Spleen (tissue), 11 donors: ENCODE measurements at regions not wholly inside any gene's neighbourhood (a gene's known extent, or its start where the extent isn't known, plus 50 kb on each side); places are given as distances from the start of the nearest gene placed in this dataset.

Experiments
- DNase-seq: peaks from one replicate; pipeline ENCODE4 v3.0.0-alpha.2; 2020
- H3K27ac ChIP-seq, 8 donors: fragments of 200-600 bp; sonication (generic) in 7 of 8; 1 replicate in 4 of 8; 2 replicates in 4 of 8; pipeline versions ENCODE4 v1.5.0 to v1.8.0; 2016 to 2021; ENCODE audit warnings: inconsistent platforms in 4 of 8, mild to moderate bottlenecking in 4 of 8, moderate library complexity in 1 of 8
- H3K27me3 ChIP-seq, 7 donors: fragments of 200-600 bp; sonication (generic) in 6 of 7; replicated peaks in 1 of 7; 1 replicate in 4 of 7; 2 replicates in 3 of 7; pipeline versions ENCODE4 v1.5.0 to v1.8.0; 2016 to 2021; ENCODE audit warnings: inconsistent platforms in 3 of 7, mild to moderate bottlenecking in 1 of 7
- H3K36me3 ChIP-seq, 6 donors: fragments of 200-600 bp; sonication (generic) in 5 of 6; 1 replicate in 4 of 6; 2 replicates in 2 of 6; pipeline versions ENCODE4 v1.5.0 to v1.8.0; 2016 to 2021; ENCODE audit warnings: inconsistent platforms in 2 of 6
- H3K4me1 ChIP-seq, 6 donors: fragments of 200-600 bp; sonication (generic) in 5 of 6; 1 replicate in 3 of 6; 2 replicates in 3 of 6; pipeline versions ENCODE4 v1.5.0 to v1.8.0; 2016 to 2021; ENCODE audit warnings: inconsistent platforms in 3 of 6
- H3K4me3 ChIP-seq, 8 donors: fragments of 200-600 bp; sonication (generic) in 7 of 8; 1 replicate in 4 of 8; 2 replicates in 4 of 8; pipeline versions ENCODE4 v1.5.0 to v1.8.0; 2016 to 2021; ENCODE audit warnings: inconsistent platforms in 4 of 8, mild to moderate bottlenecking in 4 of 8, moderate library complexity in 2 of 8
- H3K9me3 ChIP-seq, 8 donors: fragments of 200-600 bp; sonication (generic) in 7 of 8; 1 replicate in 4 of 8; 2 replicates in 4 of 8; pipeline versions ENCODE4 v1.5.0 to v1.8.0; 2016 to 2021; ENCODE audit warnings: inconsistent platforms in 4 of 8
- CTCF ChIP-seq, 11 experiments: fragments of 200-600 bp in 7 of 11; fragments of 450-650 bp in 4 of 11; sonication (generic) in 4 of 11; IDR thresholded peaks in 8 of 11; conservative IDR thresholded peaks in 3 of 11; 1 replicate in 7 of 11; 2 replicates in 4 of 11; pipeline versions ENCODE4 v1.4.0 to v1.8.0; 2016 to 2021; ENCODE audit warnings: antibody characterized with exemption in 11 of 11, inconsistent platforms in 4 of 11, mild to moderate bottlenecking in 1 of 11
- POLR2A ChIP-seq, 3 donors: fragments of 450-650 bp; IDR thresholded peaks; one replicate each; pipeline ENCODE4 v1.5.1; 2017; ENCODE audit warnings: antibody characterized with exemption in 3 of 3, mild to moderate bottlenecking in 1 of 3
- POLR2AphosphoS5 ChIP-seq, 3 donors: sonication (generic); formaldehyde crosslinking; IDR thresholded peaks; one replicate each; pipeline ENCODE4 v1.5.1; 2017; ENCODE audit warnings: antibody characterized with exemption in 3 of 3
- WGBS, 5 donors: extraction: QIAGEN DNeasy Blood & Tissue Kit in 3 of 5; methylation state at CpG; one replicate each; pipeline versions ENCODE4 v1.1.5 to v1.1.7; 2013 to 2018; 5-methylcytosine and 5-hydroxymethylcytosine counted together
- intact Hi-C: fragments of 100-400 bp; cut with DNase I; formaldehyde crosslinking; loops from one replicate; pipeline ENCODE4 v1.15.0; 2023; ENCODE audit warnings: low total_unique reads
- donor health status: healthy with polysubstance abuse.
- donor health status: DM: no; HTN: no; CAD: no; lungs with moderate emphysema.
- donor health status: DM: no; HTN: no; CAD: no.
- donor health status: Bipolar disorder and iron deficiency.
- donor health status: healthy.
- donor health status: DM: no; HTN: no; CAD: no.
- donor health status: DM: yes; HTN: yes; CAD: no.

DNA sequence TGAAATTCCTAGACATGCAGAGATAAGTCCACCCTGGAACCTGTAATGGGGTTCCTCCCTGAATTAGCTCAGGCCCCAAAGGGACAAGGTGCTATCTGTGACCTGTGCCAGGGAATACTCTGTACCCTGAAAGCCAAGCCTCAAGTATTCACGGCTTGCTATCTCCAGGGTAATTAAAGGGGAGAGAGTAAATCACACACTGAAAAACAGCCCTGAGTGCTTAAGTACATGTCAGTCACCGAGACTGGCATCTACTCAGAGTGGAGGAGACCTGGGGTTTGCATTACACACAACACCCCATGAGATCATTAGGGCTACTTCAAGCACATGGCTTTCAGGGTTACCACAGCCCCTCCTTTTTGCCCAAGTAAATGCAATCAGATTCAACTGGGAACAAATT lies 188.1 kb downstream of the CD83 start:
- intact Hi-C loops: no loop called here
- no peaks in the 10 kb centered on the region for H3K9me3 ChIP-seq
- WGBS, 5 donors: 80 to 100% (median 94%) methylated on average over 2 of the region's 2 CpGs
- no peak for DNase-seq
- no peak overlapping the region for H3K27ac ChIP-seq
- H3K4me3 ChIP-seq: no peak overlapping the region
- H3K36me3 ChIP-seq: no peaks in the 10 kb centered on the region
- no peaks in the 10 kb centered on the region for H3K4me1 ChIP-seq
- TF ChIP-seq CTCF (IDR thresholded peaks at IDR 0.05 in 8 of 11, conservative IDR thresholded peaks at IDR 0.05 in 3 of 11): no peak
- TF ChIP-seq POLR2A (IDR thresholded peaks at IDR 0.05): no peak
- TF ChIP-seq POLR2AphosphoS5 (IDR thresholded peaks at IDR 0.05): no peak
- no peaks in the 10 kb centered on the region for H3K27me3 ChIP-seq

DNA sequence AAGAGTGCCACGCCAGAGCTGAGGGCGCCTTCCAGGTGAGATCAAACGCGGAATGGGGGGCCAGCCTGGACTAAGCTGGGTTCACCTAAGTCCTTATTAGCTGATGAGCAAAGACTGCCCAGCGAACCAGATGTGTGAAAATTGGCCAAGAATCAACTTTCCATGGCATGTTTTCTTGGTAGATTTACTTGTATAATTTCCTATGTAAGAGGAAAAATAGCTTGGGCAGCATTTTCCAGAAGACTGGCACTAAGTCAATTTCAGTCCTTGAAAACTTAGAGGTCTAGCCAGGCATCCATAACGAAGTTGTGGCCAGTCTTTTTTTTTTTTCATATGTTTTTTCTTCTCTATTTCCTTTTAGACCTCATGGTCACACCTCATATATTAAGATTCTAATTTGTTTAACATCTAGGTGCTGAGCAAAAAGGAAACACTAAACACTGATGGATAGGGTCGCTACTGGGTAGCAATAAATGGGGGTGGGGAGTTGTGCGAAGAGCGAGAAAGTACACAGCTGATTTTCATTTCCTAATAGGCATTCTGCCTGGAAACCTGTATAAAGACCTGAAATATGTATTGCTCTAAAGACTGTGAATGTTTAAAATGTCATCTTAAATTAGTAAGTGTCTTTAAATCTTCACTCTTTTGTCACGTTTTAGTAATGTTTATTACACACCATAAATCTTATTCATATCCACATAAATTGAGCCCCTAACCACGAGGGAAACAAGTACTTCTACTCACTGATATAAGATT lies 188.8 kb downstream of the CD83 start:
- H3K36me3 ChIP-seq: no peaks in the 10 kb centered on the region
- no peaks in the 10 kb centered on the region for H3K4me1 ChIP-seq
- intact Hi-C loops: no loop called here
- DNase-seq: no peak
- 68 to 74% (median 70%) methylated on average over 11 of the region's 11 CpGs for WGBS, 5 donors
- H3K9me3 ChIP-seq: no peaks in the 10 kb centered on the region
- no peak overlapping the region for H3K4me3 ChIP-seq
- TF ChIP-seq CTCF (IDR thresholded peaks at IDR 0.05 in 8 of 11, conservative IDR thresholded peaks at IDR 0.05 in 3 of 11) (no peak), POLR2A (IDR thresholded peaks at IDR 0.05) (no peak), POLR2AphosphoS5 (IDR thresholded peaks at IDR 0.05) (no peak)
- no peaks in the 10 kb centered on the region for H3K27me3 ChIP-seq
- no peak overlapping the region for H3K27ac ChIP-seq

DNA sequence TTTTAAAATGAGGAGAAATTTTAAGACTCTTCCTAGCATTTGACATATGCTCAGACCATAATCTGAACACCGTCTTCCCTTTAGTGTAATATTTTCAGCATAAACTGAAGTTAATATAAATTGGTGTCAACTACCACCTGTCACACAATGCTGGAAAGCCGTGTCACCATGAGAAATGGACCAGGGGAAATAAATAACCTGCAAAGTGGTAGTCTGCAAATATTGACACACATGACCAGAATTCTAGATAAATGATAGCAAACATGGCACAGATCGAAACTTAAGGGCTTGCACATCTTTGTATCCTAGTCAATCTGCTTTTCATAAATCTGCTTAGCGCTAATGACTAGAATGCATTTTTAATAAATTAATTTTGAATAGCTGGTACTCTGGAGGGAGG lies 191.9 kb downstream of the CD83 start:
- peaks cover 0 to under 1% (median 0%) of the 10 kb centered on the region in 6 donors for H3K4me1 ChIP-seq
- H3K27ac ChIP-seq: no peak overlapping the region
- DNase-seq: no peak
- WGBS, 5 donors: 91 to 96% (median 94%) methylated on average over 4 of the region's 4 CpGs
- no peak for TF ChIP-seq CTCF (IDR thresholded peaks at IDR 0.05 in 8 of 11, conservative IDR thresholded peaks at IDR 0.05 in 3 of 11)
- no peak for TF ChIP-seq POLR2AphosphoS5 (IDR thresholded peaks at IDR 0.05)
- TF ChIP-seq POLR2A (IDR thresholded peaks at IDR 0.05): no peak
- no peaks in the 10 kb centered on the region for H3K36me3 ChIP-seq
- H3K9me3 ChIP-seq: no peaks in the 10 kb centered on the region
- intact Hi-C loops: no loop called here
- H3K4me3 ChIP-seq: no peak overlapping the region
- no peaks in the 10 kb centered on the region for H3K27me3 ChIP-seq

DNA sequence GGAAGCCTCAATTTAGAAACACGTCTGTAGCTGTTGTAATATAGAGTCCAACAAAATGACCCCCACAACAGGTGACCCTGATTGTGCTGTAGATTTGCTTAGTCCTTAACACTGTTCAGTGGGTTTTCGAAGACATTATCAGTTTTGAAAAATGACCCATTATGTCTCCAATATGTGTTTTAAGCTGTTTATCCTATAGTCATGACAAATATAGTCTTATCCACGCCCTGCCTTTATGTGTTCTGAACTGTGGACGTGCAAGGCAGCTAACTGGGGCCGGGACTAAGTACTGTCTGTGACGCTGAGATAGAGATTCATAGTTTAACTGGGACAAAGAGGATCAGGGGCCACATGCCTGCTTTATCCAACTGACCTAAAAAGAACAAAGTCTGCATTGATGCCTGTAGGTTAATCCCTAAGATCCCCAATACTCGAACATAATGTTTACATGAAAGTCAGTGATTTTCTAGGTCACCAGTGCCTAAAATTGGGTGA lies 192.4 kb downstream of the CD83 start:
- no peak overlapping the region for H3K27ac ChIP-seq
- H3K9me3 ChIP-seq: no peaks in the 10 kb centered on the region
- intact Hi-C loops: no loop called here
- H3K27me3 ChIP-seq: no peaks in the 10 kb centered on the region
- 85 to 94% (median 91%) methylated on average over 7 of the region's 7 CpGs for WGBS, 5 donors
- TF ChIP-seq POLR2A (IDR thresholded peaks at IDR 0.05) (no peak), CTCF (IDR thresholded peaks at IDR 0.05 in 8 of 11, conservative IDR thresholded peaks at IDR 0.05 in 3 of 11) (no peak), POLR2AphosphoS5 (IDR thresholded peaks at IDR 0.05) (no peak)
- no peak overlapping the region for H3K4me3 ChIP-seq
- H3K36me3 ChIP-seq: no peaks in the 10 kb centered on the region
- peaks cover 0 to 5% (median 0%) of the 10 kb centered on the region in 6 donors for H3K4me1 ChIP-seq
- DNase-seq: no peak
